GM18511 (cell line): ENCODE measurements at regions not wholly inside any gene's neighbourhood (a gene's known extent, or its start where the extent isn't known, plus 50 kb on each side); places are given as distances from the start of the nearest gene placed in this dataset.

Source experiments
- ATAC-seq: cut with Tn5 transposase; IDR thresholded peaks from one replicate; pipeline ENCODE4 v1.9.1; 2021; ENCODE audit warnings: mild to moderate bottlenecking, moderate library complexity; ENCODE audit not compliant: unreplicated experiment

DNA sequence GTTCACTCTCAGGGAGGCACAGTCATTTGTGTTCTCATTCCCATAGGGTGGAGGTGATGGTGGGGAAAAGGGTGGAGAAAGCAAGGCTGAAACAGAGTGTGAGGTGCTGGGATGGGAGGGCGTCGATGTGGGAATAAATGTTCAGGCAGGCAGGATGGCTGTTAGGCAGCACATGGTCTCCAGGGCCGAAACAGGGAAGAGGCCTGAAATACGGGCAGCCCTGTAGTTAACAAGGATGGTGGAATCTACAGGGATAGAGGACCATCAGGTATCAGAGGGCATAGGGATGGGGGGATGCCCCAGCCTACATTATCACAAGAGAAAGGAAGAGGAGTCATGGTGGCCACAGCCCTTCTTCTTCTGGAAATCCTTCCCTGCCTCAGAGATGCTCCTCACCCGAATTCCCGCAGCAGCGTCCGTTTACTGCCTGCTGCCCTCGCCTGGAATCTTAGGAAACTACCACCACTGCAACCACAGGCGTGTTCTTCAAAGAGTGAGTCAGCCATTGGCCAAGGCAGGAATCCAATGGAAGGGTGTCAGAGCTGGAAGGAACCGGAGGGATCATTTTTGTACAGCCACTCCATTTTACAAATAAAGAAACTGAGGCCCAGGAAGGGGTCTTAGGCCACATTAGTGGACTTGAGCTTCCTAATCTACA lies 49.7 kb upstream of the POMGNT2 start:
- no peak for ATAC-seq
